Prostate gland (tissue), 2 donors: ENCODE measurements at regions not wholly inside any gene's neighbourhood (a gene's known extent, or its start where the extent isn't known, plus 50 kb on each side); places are given as distances from the start of the nearest gene placed in this dataset.

Experiments used
- CTCF ChIP-seq, 4 experiments: fragments of 200-600 bp in 2 of 4; fragments of 450-650 bp in 2 of 4; sonication (generic) in 2 of 4; IDR thresholded peaks; 1 replicate in 3 of 4; 2 replicates in 1 of 4; pipeline ENCODE4 v1.5.1; 2016 to 2019; ENCODE audit warnings: antibody characterized with exemption in 4 of 4, mild to moderate bottlenecking in 2 of 4, moderate library complexity in 2 of 4
- POLR2A ChIP-seq: fragments of 450-650 bp; IDR thresholded peaks from one replicate; pipeline ENCODE4 v1.6.1; 2016; ENCODE audit warnings: antibody characterized with exemption, mild to moderate bottlenecking
- POLR2AphosphoS5 ChIP-seq: sonication (generic); formaldehyde crosslinking; IDR thresholded peaks from one replicate; pipeline ENCODE4 v1.6.1; 2017; ENCODE audit warnings: antibody characterized with exemption

- no peak for TF ChIP-seq POLR2A
- no peak for TF ChIP-seq CTCF (IDR thresholded peaks at IDR 0.05)
- TF ChIP-seq POLR2AphosphoS5, result no peak
Observed at GRCh38 chr18:5772306-5773105, 122.8 kb downstream of the TMEM200C start.
